SU-DHL-6 (cell line): ENCODE measurements at regions not wholly inside any gene's neighbourhood (a gene's known extent, or its start where the extent isn't known, plus 50 kb on each side); places are given as distances from the start of the nearest gene placed in this dataset.

Experiments used
- H2AFZ ChIP-seq: fragments of 200-600 bp; sonication (generic); 2 replicates; pipeline ENCODE4 v1.6.1; 2014; ENCODE audit warnings: low read depth, mild to moderate bottlenecking, moderate library complexity, mixed read lengths, antibody characterized with exemption, low read length; ENCODE audit not compliant: severe bottlenecking
- H3F3A ChIP-seq: fragments of 200-600 bp; shearing (Covaris generic); 2 replicates; pipeline ENCODE4 v1.6.0; 2016; ENCODE audit warnings: antibody characterized with exemption, mild to moderate bottlenecking; ENCODE audit not compliant: insufficient read depth
- H3K27ac ChIP-seq: fragments of 200-600 bp; sonication (generic); 2 replicates; pipeline ENCODE4 v1.5.1; 2016; ENCODE audit warnings: low read depth, mild to moderate bottlenecking, low read length, moderate library complexity, mixed read lengths
- H3K27me3 ChIP-seq: fragments of 200-600 bp; sonication (generic), shearing (Covaris generic); 2 replicates; pipeline ENCODE4 v1.6.0; 2014; ENCODE audit warnings: mild to moderate bottlenecking, low read length
- H3K36me3 ChIP-seq: fragments of 200-600 bp; sonication (generic); 2 replicates; pipeline ENCODE4 v1.6.1; 2014; ENCODE audit warnings: mild to moderate bottlenecking, low read length, mixed read lengths
- H3K4me2 ChIP-seq: fragments of 300-600, 200-600 bp; shearing (Covaris generic), sonication (generic); 2 replicates; pipeline ENCODE4 v1.6.0; 2014; ENCODE audit warnings: low read length, low read depth, mild to moderate bottlenecking; ENCODE audit not compliant: poor library complexity, severe bottlenecking
- H3K4me3 ChIP-seq: fragments of 200-600 bp; sonication (generic); 2 replicates; pipeline ENCODE4 v1.5.1; 2014; ENCODE audit warnings: antibody characterized with exemption, low read length, mild to moderate bottlenecking, mixed read lengths; ENCODE audit not compliant: insufficient read depth, poor library complexity, severe bottlenecking
- H3K79me2 ChIP-seq: fragments of 200-600 bp; sonication (generic); 2 replicates; pipeline ENCODE4 v1.6.1; 2014; ENCODE audit warnings: mild to moderate bottlenecking, low read length, moderate library complexity; ENCODE audit not compliant: insufficient read depth
- H3K9ac ChIP-seq: fragments of 200-600 bp; sonication (generic); 2 replicates; pipeline ENCODE4 v1.7.0; 2014; ENCODE audit warnings: mild to moderate bottlenecking, low read length
- H3K9me2 ChIP-seq: fragments of 200-600 bp; sonication (generic); replicated peaks from 2 replicates; pipeline ENCODE4 v1.6.1; 2014; ENCODE audit warnings: low read length; ENCODE audit not compliant: insufficient read depth
- H3K9me3 ChIP-seq: fragments of 200-600 bp; sonication (generic); 2 replicates; pipeline ENCODE4 v1.6.1; 2014; ENCODE audit warnings: low read length, mixed read lengths; ENCODE audit not compliant: insufficient read depth
- H4K20me1 ChIP-seq: fragments of 200-600 bp; sonication (generic); 2 replicates; pipeline ENCODE4 v1.6.1; 2014; ENCODE audit warnings: low read depth, mild to moderate bottlenecking, antibody characterized with exemption, low read length, moderate library complexity, mixed read lengths
- CTCF ChIP-seq: fragments of 200-600 bp; sonication (generic); IDR thresholded peaks from one replicate; pipeline ENCODE4 v1.5.1; 2017; ENCODE audit warnings: antibody characterized with exemption, mild to moderate bottlenecking, low read length, moderate library complexity; ENCODE audit not compliant: insufficient read depth, poor library complexity, severe bottlenecking
- EZH2phosphoT487 ChIP-seq: fragments of 200-600 bp; sonication (generic), shearing (Covaris generic); conservative IDR thresholded peaks from 2 replicates; pipeline ENCODE4 v1.6.1; 2018; ENCODE audit warnings: mild to moderate bottlenecking, antibody characterized with exemption, low read length, moderate library complexity, mixed read lengths

GRCh38 chr19:31627620-31628365, 278.6 kb upstream of the TSHZ3 start:
- TF ChIP-seq CTCF, result no peak
- no peak for TF ChIP-seq EZH2phosphoT487

GRCh38 chr19:31629579-31630363, 280.5 kb upstream of the TSHZ3 start:
- Histone ChIP-seq H3K9ac (no peak overlapping the region), H3K36me3 (no peaks in the 10 kb centered on the region)

More at GRCh38 chr19:31627620-31628365, 278.6 kb upstream of the TSHZ3 start:
- H3K9me2 ChIP-seq, result no peaks in the 10 kb centered on the region
- no peaks in the 10 kb centered on the region for H3K9me3 ChIP-seq
- H3K36me3 ChIP-seq, result no peaks in the 10 kb centered on the region
- no peaks in the 10 kb centered on the region for H3F3A ChIP-seq
- no peaks in the 10 kb centered on the region for H3K27me3 ChIP-seq
- H2AFZ ChIP-seq, result no peak overlapping the region
- no peak overlapping the region for H3K27ac ChIP-seq
- no peak overlapping the region for H3K4me3 ChIP-seq
- H3K9ac ChIP-seq, result no peak overlapping the region
- H3K79me2 ChIP-seq, result no peaks in the 10 kb centered on the region
- H3K4me2 ChIP-seq, result no peak overlapping the region
- H4K20me1 ChIP-seq, result no peaks in the 10 kb centered on the region

GRCh38 chr19:31633014-31633413, 283.8 kb upstream of the TSHZ3 start:
- no peaks in the 10 kb centered on the region for H3F3A ChIP-seq
- no peaks in the 10 kb centered on the region for H4K20me1 ChIP-seq
- H3K4me3 ChIP-seq, result no peak overlapping the region
- H3K9ac ChIP-seq, result no peak overlapping the region
- no peak for TF ChIP-seq CTCF
- TF ChIP-seq EZH2phosphoT487, result no peak
- no peaks in the 10 kb centered on the region for H3K9me3 ChIP-seq
- H3K27me3 ChIP-seq, result no peaks in the 10 kb centered on the region
- no peak overlapping the region for H3K27ac ChIP-seq
- H3K36me3 ChIP-seq, result no peaks in the 10 kb centered on the region
- H3K9me2 ChIP-seq, result no peaks in the 10 kb centered on the region
- no peaks in the 10 kb centered on the region for H3K79me2 ChIP-seq
- H3K4me2 ChIP-seq, result no peak overlapping the region
- H2AFZ ChIP-seq, result no peak overlapping the region

More at GRCh38 chr19:31629579-31630363, 280.5 kb upstream of the TSHZ3 start:
- Histone ChIP-seq H3K27me3 (no peaks in the 10 kb centered on the region), H4K20me1 (no peaks in the 10 kb centered on the region), H3K79me2 (no peaks in the 10 kb centered on the region), H3K9me3 (no peaks in the 10 kb centered on the region), H3K4me2 (no peak overlapping the region), H3K4me3 (no peak overlapping the region), H3F3A (no peaks in the 10 kb centered on the region), H2AFZ (no peak overlapping the region), H3K27ac (no peak overlapping the region), H3K9me2 (no peaks in the 10 kb centered on the region)
- TF ChIP-seq CTCF (no peak), EZH2phosphoT487 (no peak)
